ENCODE measurements at regions not wholly inside any gene's neighbourhood (a gene's known extent, or its start where the extent isn't known, plus 50 kb on each side); places are given as distances from the start of the nearest gene placed in this dataset.

GRCh38 chr3:46085421-46086082, 58.3 kb upstream of the XCR1 start (continued):
- TF ChIP-seq SNAPC5 (CRISPR knock-in tag; IDR thresholded peaks at IDR 0.05; ENCODE audit: borderline replicate concordance) (no peak), DDIT3 (CRISPR knock-in tag; IDR thresholded peaks at IDR 0.05) (no peak)

GRCh38 chr3:46083956-46084355, 56.7 kb upstream of the XCR1 start:
- H3K79me2 ChIP-seq (ENCODE audit: insufficient read depth, low read length): no peaks in the 10 kb centered on the region
- CTCF ChIA-PET (ENCODE audit: low intra/inter-chr PET ratio, low total read pairs): no interaction called here
- H3K4me1 ChIP-seq (ENCODE audit: insufficient read depth, low read length): no peaks in the 10 kb centered on the region
- WGBS (ENCODE audit: low lambda C conversion rate): 31% methylated on average over 1 of the region's 1 CpG
- DNase-seq (ENCODE audit: low spot score) (no peak), FAIRE-seq (no peak), ATAC-seq (no peak)
- no peaks in the 10 kb centered on the region for H3K27me3 ChIP-seq (ENCODE audit: control insufficient read depth in 1 of 2, insufficient read depth in 2 of 2, low read length in 2 of 2)
- H2AFZ ChIP-seq (ENCODE audit: low read length): no peak overlapping the region
- POLR2A ChIA-PET: no interaction called here
- intact Hi-C loops (cut with micrococcal nuclease; ENCODE audit: unreplicated experiment): no loop called here
- no TSS peak for BruUV-seq (replicated peaks)
- H4K20me1 ChIP-seq (ENCODE audit: insufficient read depth, low read length): no peaks in the 10 kb centered on the region
- H3K27ac ChIP-seq (ENCODE audit: extremely low read length, insufficient read depth, low read length): no peak overlapping the region
- H3K4me3 ChIP-seq (replicated peaks in 1 of 3; ENCODE audit: insufficient read depth in 1 of 3, low read depth in 2 of 3, low read length in 3 of 3): no peak overlapping the region
- H3K9ac ChIP-seq (ENCODE audit: insufficient read depth, low read depth, low read length): no peak overlapping the region
- no peaks in the 10 kb centered on the region for H3K9me3 ChIP-seq (ENCODE audit: low read length)
- H3K36me3 ChIP-seq (replicated peaks in 1 of 2; ENCODE audit: control insufficient read depth in 1 of 2, insufficient read depth in 2 of 2, low read length in 2 of 2): no peaks in the 10 kb centered on the region
- in situ Hi-C loops (cut with HindIII; ENCODE audit: extremely low pct_ligation_motif_present, low pct_unique_long_range_greater_than_20kb): no loop called here
- TF ChIP-seq U2AF1 (optimal IDR thresholded peaks at IDR 0.05; ENCODE audit: low read depth, low read length) (no peak), TGIF2 (CRISPR knock-in tag; IDR thresholded peaks at IDR 0.05) (no peak), ZNF891 (CRISPR knock-in tag; IDR thresholded peaks at IDR 0.05) (no peak)
- no peak overlapping the region for H3K4me2 ChIP-seq (ENCODE audit: low read depth, low read length)

- in situ Hi-C loops (cut with HindIII; ENCODE audit: extremely low pct_ligation_motif_present, low pct_unique_long_range_greater_than_20kb) (no loop called here), intact Hi-C loops (cut with micrococcal nuclease; ENCODE audit: unreplicated experiment) (no loop called here)
- CTCF ChIA-PET (ENCODE audit: low intra/inter-chr PET ratio, low total read pairs): no interaction called here
- ATAC-seq (no peak), FAIRE-seq (no peak), DNase-seq (ENCODE audit: low spot score) (no peak)
- no peaks in the 10 kb centered on the region; a peak in 1 of 5 replicates for H3K27me3 ChIP-seq (ENCODE audit: control insufficient read depth in 1 of 2, insufficient read depth in 2 of 2, low read length in 2 of 2)
- H3K79me2 ChIP-seq (ENCODE audit: insufficient read depth, low read length): no peaks in the 10 kb centered on the region
- no peak overlapping the region for H2AFZ ChIP-seq (ENCODE audit: low read length)
- H3K4me3 ChIP-seq (replicated peaks in 1 of 3; ENCODE audit: insufficient read depth in 1 of 3, low read depth in 2 of 3, low read length in 3 of 3): no peak overlapping the region
- H3K4me1 ChIP-seq (ENCODE audit: insufficient read depth, low read length): no peaks in the 10 kb centered on the region
- H3K4me2 ChIP-seq (ENCODE audit: low read depth, low read length): no peak overlapping the region
- no peaks in the 10 kb centered on the region for H3K36me3 ChIP-seq (replicated peaks in 1 of 2; ENCODE audit: control insufficient read depth in 1 of 2, insufficient read depth in 2 of 2, low read length in 2 of 2)
- BruUV-seq (replicated peaks): no TSS peak
- POLR2A ChIA-PET: no interaction called here
- H3K9ac ChIP-seq (ENCODE audit: insufficient read depth, low read depth, low read length): no peak overlapping the region
- no peak overlapping the region for H3K27ac ChIP-seq (ENCODE audit: extremely low read length, insufficient read depth, low read length)
- H4K20me1 ChIP-seq (ENCODE audit: insufficient read depth, low read length): no peaks in the 10 kb centered on the region
- no peaks in the 10 kb centered on the region for H3K9me3 ChIP-seq (ENCODE audit: low read length)
- WGBS (ENCODE audit: low lambda C conversion rate): 5% methylated on average over 1 of the region's 1 CpG
- TF ChIP-seq FOXP4 (CRISPR knock-in tag; IDR thresholded peaks at IDR 0.05) (no peak), SRSF9 (IDR thresholded peaks at IDR 0.05; ENCODE audit: borderline replicate concordance, insufficient read depth, low read depth, low read length, poor library complexity, severe bottlenecking) (no peak), MEF2D (CRISPR knock-in tag; IDR thresholded peaks at IDR 0.05) (no peak), ZNF678 (CRISPR knock-in tag; IDR thresholded peaks at IDR 0.05) (no peak), SP2 (CRISPR knock-in tag; IDR thresholded peaks at IDR 0.05) (no peak), GZF1 (CRISPR knock-in tag; IDR thresholded peaks at IDR 0.05) (no peak), TEAD3 (CRISPR knock-in tag; optimal IDR thresholded peaks at IDR 0.05; ENCODE audit: borderline replicate concordance) (no peak), MEIS1 (CRISPR knock-in tag; IDR thresholded peaks at IDR 0.05; ENCODE audit: borderline replicate concordance) (no peak), GLMP (CRISPR knock-in tag; IDR thresholded peaks at IDR 0.05; ENCODE audit: borderline replicate concordance) (no peak)
These were observed 55.6 kb upstream of the XCR1 start for GRCh38 chr3:46082849-46083248.

Measured in HepG2 (cell line).